Lung (tissue), 11 donors: ENCODE measurements at regions not wholly inside any gene's neighbourhood (a gene's known extent, or its start where the extent isn't known, plus 50 kb on each side); places are given as distances from the start of the nearest gene placed in this dataset.

ENCODE experiments used
- ATAC-seq: fragments of 200-7000 bp; cut with Tn5 transposase; one replicate; pipeline ENCODE4 v1.9.1; 2020; ENCODE audit warnings: moderate number of reproducible peaks; ENCODE audit not compliant: insufficient read depth, low FRiP score
- DNase-seq, 3 donors: peaks; one replicate each; pipeline ENCODE4 v3.0.0-alpha.2; 2013 to 2017
- H3K27ac ChIP-seq, 2 donors: one replicate each; pipeline ENCODE4 v1.5.1; 2013; ENCODE audit warnings: mild to moderate bottlenecking in 2 of 2, moderate library complexity in 2 of 2, control low read depth in 1 of 2, inconsistent platforms in 1 of 2, low read depth in 1 of 2, low read length in 1 of 2
- H3K27me3 ChIP-seq, 3 donors: one replicate each; pipeline ENCODE4 v1.5.1; 2013; ENCODE audit warnings: low read length in 2 of 3; ENCODE audit not compliant: control insufficient read depth in 3 of 3, insufficient read depth in 3 of 3
- H3K36me3 ChIP-seq, 4 donors: one replicate each; pipeline ENCODE4 v1.5.1; 2013; ENCODE audit warnings: low read length in 4 of 4, mild to moderate bottlenecking in 1 of 4, moderate library complexity in 1 of 4; ENCODE audit not compliant: control insufficient read depth in 4 of 4, insufficient read depth in 4 of 4
- H3K4me1 ChIP-seq, 5 donors: one replicate each; pipeline ENCODE4 v1.5.1; 2013; ENCODE audit warnings: low read length in 5 of 5, mild to moderate bottlenecking in 2 of 5, moderate library complexity in 1 of 5; ENCODE audit not compliant: control insufficient read depth in 5 of 5, insufficient read depth in 5 of 5
- H3K4me3 ChIP-seq: one replicate; pipeline ENCODE4 v1.5.1; 2013; ENCODE audit warnings: mild to moderate bottlenecking, control low read depth, moderate library complexity
- H3K9ac ChIP-seq, 2 donors: one replicate each; pipeline ENCODE4 v1.5.1; 2013; ENCODE audit warnings: low read length in 2 of 2, control low read depth in 1 of 2; ENCODE audit not compliant: insufficient read depth in 1 of 2
- H3K9me3 ChIP-seq, 4 donors: one replicate each; pipeline ENCODE4 v1.5.1; 2013; ENCODE audit warnings: low read length in 3 of 4, mild to moderate bottlenecking in 1 of 4, moderate library complexity in 1 of 4; ENCODE audit not compliant: control insufficient read depth in 4 of 4, insufficient read depth in 3 of 4
- WGBS, 2 donors: extraction: QIAGEN DNeasy Blood & Tissue Kit; methylation state at CpG; one replicate each; pipeline ENCODE4 v1.1.7; 2013; 5-methylcytosine and 5-hydroxymethylcytosine counted together
- TF ChIP-seq, protein P1 (sequence below): IDR thresholded peaks from 2 replicates; pipeline ENCODE4 v1.5.1; 2012; ENCODE audit warnings: mild to moderate bottlenecking; ENCODE audit errors: control extremely low read depth, extremely low read depth
- donor health status: control.
- donor health status: control.
- donor health status: Bipolar disorder and iron deficiency.
- donor health status: healthy.
- donor health status: DM: yes; HTN: yes; CAD: no.

DNA sequence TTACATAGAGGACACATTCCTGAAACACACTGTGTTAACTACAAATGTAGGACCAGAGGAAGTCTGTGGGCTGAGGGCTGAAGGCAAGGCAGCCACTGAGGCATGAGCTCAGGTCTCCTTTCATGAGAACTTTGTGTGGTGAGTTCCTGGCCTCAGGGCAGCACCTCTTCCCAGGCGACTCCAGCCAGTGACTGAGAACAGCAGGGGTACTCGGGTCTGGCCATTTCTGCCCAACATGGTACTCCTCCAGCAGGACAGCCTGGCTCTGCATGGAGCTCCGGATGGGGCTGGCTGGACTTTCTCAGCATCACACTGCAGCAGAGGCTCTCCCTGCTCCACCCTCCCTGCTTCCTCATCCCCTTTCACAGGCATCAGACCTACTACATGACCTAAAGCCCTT lies 125.5 kb upstream of the SPATS2L start:
- H3K4me3 ChIP-seq = no peak overlapping the region
- peaks cover 0 to 5% (median 0%) of the 10 kb centered on the region in 5 donors for H3K4me1 ChIP-seq
- no peak for ATAC-seq
- H3K9ac ChIP-seq = no peak overlapping the region
- peaks cover 0 to 3% (median 0%) of the 10 kb centered on the region in 3 donors for H3K27me3 ChIP-seq
- no peak overlapping the region for H3K27ac ChIP-seq
- no peaks in the 10 kb centered on the region for H3K36me3 ChIP-seq
- 84 to 85% methylated on average over 3 of the region's 3 CpGs for WGBS, 2 donors
- DNase-seq = no peak
- H3K9me3 ChIP-seq = peaks cover 0 to 2% (median 0%) of the 10 kb centered on the region in 4 donors
- TF ChIP-seq, protein P1, sequence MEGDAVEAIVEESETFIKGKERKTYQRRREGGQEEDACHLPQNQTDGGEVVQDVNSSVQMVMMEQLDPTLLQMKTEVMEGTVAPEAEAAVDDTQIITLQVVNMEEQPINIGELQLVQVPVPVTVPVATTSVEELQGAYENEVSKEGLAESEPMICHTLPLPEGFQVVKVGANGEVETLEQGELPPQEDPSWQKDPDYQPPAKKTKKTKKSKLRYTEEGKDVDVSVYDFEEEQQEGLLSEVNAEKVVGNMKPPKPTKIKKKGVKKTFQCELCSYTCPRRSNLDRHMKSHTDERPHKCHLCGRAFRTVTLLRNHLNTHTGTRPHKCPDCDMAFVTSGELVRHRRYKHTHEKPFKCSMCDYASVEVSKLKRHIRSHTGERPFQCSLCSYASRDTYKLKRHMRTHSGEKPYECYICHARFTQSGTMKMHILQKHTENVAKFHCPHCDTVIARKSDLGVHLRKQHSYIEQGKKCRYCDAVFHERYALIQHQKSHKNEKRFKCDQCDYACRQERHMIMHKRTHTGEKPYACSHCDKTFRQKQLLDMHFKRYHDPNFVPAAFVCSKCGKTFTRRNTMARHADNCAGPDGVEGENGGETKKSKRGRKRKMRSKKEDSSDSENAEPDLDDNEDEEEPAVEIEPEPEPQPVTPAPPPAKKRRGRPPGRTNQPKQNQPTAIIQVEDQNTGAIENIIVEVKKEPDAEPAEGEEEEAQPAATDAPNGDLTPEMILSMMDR = no peak

GRCh38 chr2:200181755-200182154 lies 124.7 kb upstream of the SPATS2L start:
- Histone ChIP-seq H3K27me3 (peaks cover 0 to 3% (median 0%) of the 10 kb centered on the region in 3 donors), H3K9me3 (peaks cover 0 to 2% (median 0%) of the 10 kb centered on the region in 4 donors), H3K9ac (no peak overlapping the region), H3K4me1 (peaks cover 0 to 5% (median 0%) of the 10 kb centered on the region in 5 donors), H3K36me3 (no peaks in the 10 kb centered on the region), H3K27ac (no peak overlapping the region), H3K4me3 (no peak overlapping the region)
- ATAC-seq (no peak), DNase-seq (no peak)
- TF ChIP-seq, protein P1 = no peak
- 78 to 89% methylated on average over 5 of the region's 5 CpGs for WGBS, 2 donors

- Histone ChIP-seq H3K9ac (no peak overlapping the region), H3K27ac (no peak overlapping the region), H3K9me3 (peaks cover 0 to 2% (median 0%) of the 10 kb centered on the region in 4 donors), H3K4me1 (peaks cover 0 to 5% (median 0%) of the 10 kb centered on the region in 5 donors), H3K36me3 (no peaks in the 10 kb centered on the region), H3K27me3 (peaks cover 0 to 3% (median 0%) of the 10 kb centered on the region in 3 donors), H3K4me3 (no peak overlapping the region)
- DNase-seq (no peak), ATAC-seq (no peak)
- WGBS, 2 donors = 69 to 82% methylated on average over 8 of the region's 8 CpGs
- TF ChIP-seq, protein P1 = no peak
These were observed 121.5 kb upstream of the SPATS2L start for GRCh38 chr2:200184748-200185627.
